Natural killer cell (primary cell): ENCODE measurements at regions not wholly inside any gene's neighbourhood (a gene's known extent, or its start where the extent isn't known, plus 50 kb on each side); places are given as distances from the start of the nearest gene placed in this dataset.

ENCODE experiments used
- ATAC-seq, 3 donors: fragments of 150-1000 bp in 2 of 3; fragments of 200-7000 bp in 1 of 3; cut with Tn5 transposase; 1 replicate in 1 of 3; 2 replicates in 2 of 3; pipeline ENCODE4 v1.10.0; 2021; ENCODE audit warnings: mild to moderate bottlenecking in 2 of 3, moderate library complexity in 2 of 3
- DNase-seq, 2 donors: peaks; one replicate each; pipeline versions ENCODE4 v3.0.0 to v3.0.0-alpha.2; 2013 to 2021; ENCODE audit warnings: mixed read lengths in 1 of 2
- H3K27ac ChIP-seq: one replicate; pipeline ENCODE4 v1.5.1; 2013; ENCODE audit warnings: mild to moderate bottlenecking, low read length
- H3K27me3 ChIP-seq: one replicate; pipeline ENCODE4 v1.6.1; 2013; ENCODE audit warnings: low read length; ENCODE audit not compliant: control insufficient read depth, insufficient read depth
- H3K36me3 ChIP-seq: one replicate; pipeline ENCODE4 v1.6.1; 2013; ENCODE audit warnings: low read length; ENCODE audit not compliant: control insufficient read depth, insufficient read depth
- H3K4me1 ChIP-seq: one replicate; pipeline ENCODE4 v1.6.1; 2013; ENCODE audit warnings: low read length; ENCODE audit not compliant: control insufficient read depth, insufficient read depth
- H3K4me3 ChIP-seq: one replicate; pipeline ENCODE4 v1.5.1; 2013; ENCODE audit warnings: low read length
- H3K9me3 ChIP-seq: one replicate; pipeline ENCODE4 v1.6.1; 2013; ENCODE audit warnings: low read length; ENCODE audit not compliant: control insufficient read depth, insufficient read depth
- H3K27ac Mint-ChIP-seq, 2 donors: one replicate each; pipeline ENCODE4 v1.8.0; 2022; ENCODE audit warnings: mild to moderate bottlenecking in 2 of 2, mixed read lengths in 2 of 2, moderate library complexity in 1 of 2
- H3K27me3 Mint-ChIP-seq, 2 donors: one replicate each; pipeline ENCODE4 v1.8.0; 2022; ENCODE audit warnings: low read depth in 2 of 2, mixed read lengths in 2 of 2
- H3K36me3 Mint-ChIP-seq: one replicate; pipeline ENCODE4 v1.8.0; 2022; ENCODE audit warnings: mixed read lengths
- H3K4me1 Mint-ChIP-seq, 2 donors: one replicate each; pipeline ENCODE4 v1.8.0; 2022; ENCODE audit warnings: mixed read lengths in 2 of 2
- H3K4me3 Mint-ChIP-seq: one replicate; pipeline ENCODE4 v1.8.0; 2022; ENCODE audit warnings: mild to moderate bottlenecking, moderate library complexity, mixed read lengths
- H3K9me3 Mint-ChIP-seq, 2 donors: one replicate each; pipeline ENCODE4 v1.8.0; 2022; ENCODE audit warnings: mixed read lengths in 2 of 2
- CTCF ChIP-seq: fragments of 200-600 bp; IDR thresholded peaks from one replicate; pipeline ENCODE4 v1.8.0; 2022; ENCODE audit warnings: antibody characterized with exemption
- WGBS: methylation state at CpG from one replicate; pipeline ENCODE4 v1.1.7; 2013; ENCODE audit warnings: missing lambda C conversion rate; ENCODE audit not compliant: insufficient coverage; 5-methylcytosine and 5-hydroxymethylcytosine counted together
- intact Hi-C: fragments of 100-400 bp; cut with micrococcal nuclease; formaldehyde crosslinking; loops from one replicate; pipeline ENCODE4 v1.14.2; 2022

DNA sequence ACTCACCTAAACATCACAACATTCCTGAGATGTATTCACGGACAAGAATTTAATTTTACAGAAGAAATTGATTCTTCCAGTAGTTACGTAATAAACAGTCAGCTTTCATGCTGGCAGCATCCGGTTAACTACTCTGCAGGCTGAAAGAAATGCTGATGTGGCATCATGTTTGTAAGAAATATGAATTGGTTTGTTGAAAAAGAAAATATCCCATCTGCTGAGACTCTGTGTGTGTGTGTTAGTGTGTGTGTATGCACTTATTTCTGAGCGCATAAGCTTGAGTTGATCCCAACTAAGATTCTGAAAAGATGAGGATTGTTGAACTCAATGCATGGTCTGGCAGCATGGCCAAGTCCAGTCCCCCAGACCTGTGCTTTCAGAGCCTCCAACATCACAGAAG, 74.3 kb upstream of the FAM216B start:
- intact Hi-C loops = no loop called here
- ATAC-seq = no peak
- no peaks in the 10 kb centered on the region for H3K9me3 ChIP-seq
- no peak overlapping the region for H3K27ac ChIP-seq
- Mint-ChIP-seq H3K27me3 (peaks cover 0 to 2% of the 10 kb centered on the region in 2 donors), H3K4me3 (no peak overlapping the region), H3K36me3 (no peaks in the 10 kb centered on the region), H3K27ac (no peak overlapping the region), H3K4me1 (no peaks in the 10 kb centered on the region), H3K9me3 (no peaks in the 10 kb centered on the region)
- H3K4me1 ChIP-seq = no peaks in the 10 kb centered on the region
- H3K27me3 ChIP-seq = no peaks in the 10 kb centered on the region
- H3K36me3 ChIP-seq = no peaks in the 10 kb centered on the region
- no peak for DNase-seq
- WGBS = 95% methylated on average over 4 of the region's 4 CpGs
- no peak for TF ChIP-seq CTCF
- no peak overlapping the region for H3K4me3 ChIP-seq

DNA sequence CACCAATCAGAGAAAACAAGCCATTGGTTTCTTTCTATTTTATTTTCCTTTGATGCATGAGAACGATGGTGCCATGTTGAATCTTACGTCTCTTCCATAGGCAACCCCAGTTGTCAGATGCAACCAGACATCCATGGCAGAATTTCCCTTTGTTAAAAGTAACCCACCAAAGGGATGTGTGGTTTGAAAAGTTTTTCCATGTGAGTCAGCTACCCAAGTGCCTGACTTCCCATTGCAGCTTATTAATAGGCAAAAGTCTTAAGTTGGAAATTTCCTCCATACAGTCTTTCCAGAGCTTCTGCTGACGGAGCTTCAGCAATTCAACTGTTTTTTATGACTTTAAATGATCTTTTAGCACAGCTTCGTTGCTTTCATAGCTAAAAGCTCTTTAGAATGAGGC, 73.8 kb upstream of the FAM216B start:
- H3K36me3 ChIP-seq = no peaks in the 10 kb centered on the region
- no peak overlapping the region for H3K27ac ChIP-seq
- no peaks in the 10 kb centered on the region for H3K27me3 ChIP-seq
- no peak overlapping the region for H3K4me3 ChIP-seq
- no peak for ATAC-seq
- DNase-seq = no peak
- WGBS = 85% methylated on average over 4 of the region's 4 CpGs
- no peaks in the 10 kb centered on the region for H3K9me3 Mint-ChIP-seq
- H3K4me3 Mint-ChIP-seq = no peak overlapping the region
- no peaks in the 10 kb centered on the region for H3K9me3 ChIP-seq
- H3K36me3 Mint-ChIP-seq = no peaks in the 10 kb centered on the region
- no peak for TF ChIP-seq CTCF
- no peaks in the 10 kb centered on the region for H3K4me1 Mint-ChIP-seq
- intact Hi-C loops = no loop called here
- H3K27ac Mint-ChIP-seq = no peak overlapping the region
- no peaks in the 10 kb centered on the region for H3K4me1 ChIP-seq
- peaks cover 0 to 2% of the 10 kb centered on the region in 2 donors for H3K27me3 Mint-ChIP-seq

DNA sequence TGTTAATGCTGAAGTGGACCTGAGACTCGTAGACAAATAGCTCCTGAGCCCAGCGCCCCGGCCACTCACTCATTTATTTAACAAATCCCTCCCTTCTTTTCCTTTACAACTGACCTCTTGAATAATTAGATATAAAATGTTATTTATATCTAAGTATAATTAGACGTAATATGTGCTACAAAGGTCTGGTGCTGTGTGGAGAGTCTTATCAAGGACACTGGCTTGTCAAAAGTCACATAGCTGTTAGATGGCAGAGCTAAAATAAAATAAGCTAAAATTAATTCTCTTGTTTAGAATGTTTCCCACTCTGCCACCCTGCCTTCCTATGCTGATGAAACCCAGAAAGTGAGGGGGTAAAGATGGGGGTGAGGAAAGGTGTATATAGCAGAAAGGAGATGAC, 73.0 kb upstream of the FAM216B start:
- Mint-ChIP-seq H3K4me3 (no peak overlapping the region), H3K4me1 (no peaks in the 10 kb centered on the region), H3K27ac (no peak overlapping the region), H3K9me3 (no peaks in the 10 kb centered on the region), H3K36me3 (no peaks in the 10 kb centered on the region), H3K27me3 (peaks cover 0 to 2% of the 10 kb centered on the region in 2 donors)
- DNase-seq = no peak
- intact Hi-C loops = no loop called here
- Histone ChIP-seq H3K27ac (no peak overlapping the region), H3K27me3 (no peaks in the 10 kb centered on the region), H3K36me3 (no peaks in the 10 kb centered on the region), H3K9me3 (no peaks in the 10 kb centered on the region), H3K4me1 (no peaks in the 10 kb centered on the region), H3K4me3 (no peak overlapping the region)
- ATAC-seq = no peak
- 100% methylated on average over 1 of the region's 4 CpGs for whole genome bisulfite sequencing
- no peak for TF ChIP-seq CTCF

- no peak for DNase-seq
- Histone ChIP-seq H3K27me3 (no peaks in the 10 kb centered on the region), H3K4me1 (no peaks in the 10 kb centered on the region), H3K4me3 (no peak overlapping the region), H3K36me3 (no peaks in the 10 kb centered on the region), H3K27ac (no peak overlapping the region), H3K9me3 (no peaks in the 10 kb centered on the region)
- ATAC-seq = no peak
- Mint-ChIP-seq H3K27me3 (peaks cover 0 to 2% of the 10 kb centered on the region in 2 donors), H3K9me3 (no peaks in the 10 kb centered on the region), H3K4me1 (no peaks in the 10 kb centered on the region), H3K36me3 (no peaks in the 10 kb centered on the region), H3K4me3 (no peak overlapping the region), H3K27ac (no peak overlapping the region)
- TF ChIP-seq CTCF = no peak
- intact Hi-C loops = no loop called here
- WGBS = 91% methylated on average over 1 of the region's 2 CpGs
Measured at GRCh38 chr13:42709276-42709675, 72.1 kb upstream of the FAM216B start.
